Stimulated activated CD4-positive, alpha-beta T cell treated with anti-CD3 and anti-CD28 coated beads, Interleukin-4, amount 100 ng/mL, for 24 hours (primary cell): ENCODE measurements at regions not wholly inside any gene's neighbourhood (a gene's known extent, or its start where the extent isn't known, plus 50 kb on each side); places are given as distances from the start of the nearest gene placed in this dataset.
"Not testable (repeated sequence)": the region's sequence is repeated elsewhere in the genome, so short reads cannot be mapped to it uniquely, and the experiment has no call there.

Experiments used
- DNase-seq: peaks from one replicate; pipeline ENCODE4 v3.0.0-alpha.2; 2020

DNA sequence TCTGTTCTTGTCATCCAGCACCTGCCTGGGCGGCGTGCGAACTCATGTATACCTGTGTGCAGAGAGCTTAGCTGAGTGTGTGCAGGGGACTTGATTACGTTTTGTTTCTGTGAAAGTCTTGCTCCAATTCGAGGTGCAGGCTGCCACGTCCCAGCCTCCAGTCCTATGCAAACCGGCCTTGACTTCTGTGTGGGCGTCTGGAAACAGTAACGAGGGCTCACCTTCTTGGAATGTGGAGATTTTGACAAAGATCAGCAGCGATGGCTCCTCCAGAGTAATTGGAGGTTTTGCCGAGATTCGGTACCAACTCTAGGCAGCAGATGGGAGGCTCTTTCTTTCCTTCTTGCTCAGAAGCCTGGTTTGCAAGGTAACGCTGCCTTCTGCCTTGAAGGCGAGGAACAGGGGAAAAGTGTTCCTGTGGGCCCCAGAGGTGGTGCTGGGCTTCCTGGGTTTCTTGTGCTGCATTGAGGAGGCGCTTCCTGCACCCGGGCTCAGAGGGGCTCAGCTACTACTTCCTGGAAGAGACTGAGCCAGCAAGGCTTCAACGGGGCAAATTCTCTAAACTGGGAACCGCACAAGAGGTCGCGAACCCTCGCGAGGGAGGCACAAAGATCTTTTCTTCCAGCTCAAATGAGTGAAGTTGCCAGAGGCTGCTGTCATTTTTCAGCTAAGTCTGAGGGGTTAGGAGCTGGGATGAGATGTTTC is 249.0 kb downstream of the AACS start:
- DNase-seq: no peak

DNA sequence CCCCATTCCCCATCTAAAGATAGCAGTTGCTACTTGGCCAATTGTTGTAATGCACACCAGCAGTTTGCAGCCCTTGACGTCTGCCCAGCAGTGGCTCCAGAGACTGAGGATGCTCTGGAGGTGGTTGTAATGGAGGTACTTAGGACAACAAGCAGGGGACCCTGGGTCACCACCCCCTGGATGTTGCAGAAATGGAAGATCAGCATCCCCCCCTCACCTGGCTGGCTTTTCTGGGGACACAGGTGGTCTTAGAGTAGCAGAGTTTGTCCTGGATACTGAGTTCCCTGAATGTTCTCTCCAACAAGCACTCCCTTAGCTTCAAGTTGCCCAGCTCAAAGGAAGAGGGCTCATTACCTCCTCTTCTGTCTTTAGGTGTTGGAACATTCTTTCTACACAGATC is 250.5 kb downstream of the AACS start:
- no peak for DNase-seq

DNA sequence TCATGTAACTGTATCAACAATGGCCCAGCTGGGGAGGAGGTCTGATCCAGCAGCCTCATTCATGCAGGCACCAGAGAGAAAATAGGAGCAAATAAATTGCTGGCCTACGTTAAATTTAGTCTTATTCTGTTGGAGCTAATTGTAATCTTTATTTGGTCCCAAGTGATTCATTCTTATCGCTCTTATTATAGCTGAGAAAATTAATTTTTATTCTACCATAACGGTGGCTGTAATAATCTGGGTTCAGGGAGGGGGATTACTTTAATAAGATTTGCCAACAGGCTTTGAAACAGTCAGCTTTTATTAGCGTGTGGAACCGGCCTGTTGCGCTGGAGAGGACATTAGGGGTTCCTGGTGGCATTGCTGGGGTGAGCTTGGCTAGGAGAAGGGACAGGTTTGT is 254.9 kb downstream of the AACS start:
- no peak for DNase-seq

DNA sequence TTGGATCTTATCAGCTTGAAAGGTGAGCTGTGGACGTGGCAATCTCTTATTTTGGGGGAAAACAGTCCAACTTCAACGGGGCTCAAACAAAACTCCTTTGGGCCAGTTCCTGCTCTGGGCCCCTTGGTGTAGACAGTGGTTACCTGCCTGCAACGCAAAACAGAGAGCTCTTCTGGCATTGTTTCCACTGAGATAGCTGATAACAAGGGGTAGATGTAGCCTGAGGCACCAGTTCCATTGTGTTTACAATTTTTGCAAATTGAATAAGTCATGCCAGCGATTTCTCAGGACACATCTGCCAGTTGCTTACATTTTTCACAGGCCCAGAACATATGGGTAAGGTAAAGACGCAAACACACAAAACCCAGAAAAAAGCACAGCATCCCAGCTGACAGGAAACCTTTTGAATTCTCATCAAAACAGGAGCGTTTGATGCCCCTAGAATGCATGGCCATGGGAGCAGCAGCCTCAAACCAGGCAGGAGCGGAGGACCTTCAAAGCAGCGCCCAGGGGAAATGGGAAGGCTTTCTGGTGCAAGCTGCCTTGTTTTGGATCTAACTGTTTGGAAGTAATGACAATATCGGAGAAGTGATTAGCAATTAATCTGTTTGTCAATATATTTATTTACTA is 259.7 kb downstream of the AACS start:
- DNase-seq: no peak

DNA sequence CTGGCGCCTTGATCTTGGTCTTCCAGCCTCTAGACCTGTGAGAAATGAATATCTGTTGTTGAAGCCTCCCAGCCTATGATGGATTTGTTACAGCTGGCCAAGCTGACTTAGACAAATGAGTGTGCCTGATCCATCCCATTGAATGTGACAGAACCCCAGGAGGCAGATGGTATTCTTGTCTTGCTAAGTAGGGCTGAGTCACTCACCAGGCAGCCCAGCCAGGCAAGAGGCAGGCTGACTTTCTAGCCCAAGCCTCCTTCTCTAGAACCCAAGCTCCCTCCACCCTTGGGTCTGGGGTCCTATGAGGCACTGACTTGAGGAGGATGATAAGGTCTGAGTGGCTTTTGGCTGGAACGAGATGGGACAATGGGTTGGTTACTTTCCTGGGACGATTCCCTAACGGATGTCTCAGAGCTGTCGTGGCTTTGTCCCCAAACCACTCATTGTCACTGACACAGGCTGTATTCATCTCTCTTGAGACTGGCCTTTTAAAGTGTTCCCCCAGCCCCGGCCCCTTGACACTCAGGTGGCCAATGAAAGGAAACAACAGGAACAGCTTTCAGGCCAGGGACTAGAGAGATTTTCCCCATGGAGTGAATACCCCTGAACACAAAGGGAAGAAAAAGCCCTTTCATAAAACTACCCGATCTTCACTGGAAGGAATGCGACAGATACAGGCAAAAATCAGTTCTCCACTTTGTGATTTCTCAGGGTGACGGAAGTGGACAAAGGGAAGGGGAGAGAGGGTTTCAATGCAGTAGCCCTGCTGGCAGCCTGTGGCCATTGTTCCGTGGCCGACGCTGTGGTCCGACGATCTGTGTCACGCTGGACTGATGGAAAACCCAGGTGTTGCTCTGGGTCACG is 264.2 kb downstream of the AACS start:
- DNase-seq: no peak

DNA sequence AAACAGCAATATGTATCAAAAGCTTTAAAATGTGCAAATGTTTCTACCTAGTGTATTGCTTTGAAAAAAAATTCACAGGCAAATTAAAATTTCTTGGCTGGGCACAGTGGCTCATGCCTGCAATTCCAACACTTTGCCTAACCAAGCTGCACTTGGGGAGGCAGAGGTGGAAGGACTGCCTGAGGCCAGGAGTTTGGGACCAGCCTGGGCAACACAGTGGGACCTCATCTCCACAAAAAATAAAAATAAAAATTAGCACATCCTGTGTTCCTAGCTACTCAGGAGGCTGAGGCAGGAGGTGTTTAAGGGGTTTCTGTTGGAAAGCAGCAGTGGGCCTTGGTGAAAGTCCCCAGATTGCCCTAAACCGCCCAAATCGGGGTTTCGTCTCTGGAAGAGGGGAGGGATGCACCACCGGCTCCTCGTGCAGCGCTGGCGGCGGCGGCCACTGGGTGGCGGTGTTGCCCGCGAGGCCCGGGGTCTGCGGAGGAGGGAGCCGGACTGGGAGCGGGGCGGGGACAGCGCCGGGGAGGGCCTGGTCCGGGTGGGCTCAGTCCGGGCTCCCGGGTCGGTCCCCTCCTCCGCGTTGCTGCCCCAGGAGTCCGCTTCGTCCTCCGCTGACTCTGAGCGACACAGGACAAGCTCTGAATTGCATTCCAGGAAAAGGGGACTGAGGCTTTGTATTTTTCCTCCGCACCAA is 265.6 kb downstream of the AACS start:
- DNase-seq: peak; percentile 21

DNA sequence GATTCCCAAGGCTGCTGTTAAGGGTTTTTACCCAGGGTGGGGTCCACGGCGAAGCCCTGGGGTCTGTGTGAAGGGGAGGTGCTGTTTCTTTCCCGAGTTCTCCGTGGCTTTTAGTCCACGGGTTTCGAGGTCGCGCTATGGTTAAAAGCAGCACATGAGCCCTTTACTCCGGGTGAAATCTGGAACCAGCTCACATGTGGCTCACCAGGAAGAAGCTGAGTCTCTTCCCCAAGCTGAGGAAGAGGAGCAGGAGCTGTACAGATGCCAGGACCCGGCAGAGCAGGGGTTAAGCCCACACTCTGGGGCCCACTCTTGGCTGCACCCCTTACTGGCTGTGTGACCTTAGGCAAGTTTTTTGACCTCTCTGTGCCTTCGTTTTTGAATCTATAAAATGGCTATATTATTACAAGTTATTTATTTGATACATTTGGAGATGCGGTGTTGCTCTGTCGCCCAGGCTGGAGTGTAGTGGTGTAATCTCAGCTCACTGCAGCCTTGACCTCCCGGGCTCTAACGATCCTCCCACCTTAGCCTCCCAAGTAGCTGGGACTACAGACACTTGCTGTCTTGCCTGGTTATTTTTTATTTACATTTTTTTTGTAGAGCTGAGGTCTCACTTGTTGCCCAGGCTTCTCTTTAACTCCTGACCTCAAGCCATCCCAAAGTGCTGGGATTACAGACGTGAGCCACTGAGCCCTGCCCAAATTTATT is 266.3 kb downstream of the AACS start:
- DNase-seq: no peak

DNA sequence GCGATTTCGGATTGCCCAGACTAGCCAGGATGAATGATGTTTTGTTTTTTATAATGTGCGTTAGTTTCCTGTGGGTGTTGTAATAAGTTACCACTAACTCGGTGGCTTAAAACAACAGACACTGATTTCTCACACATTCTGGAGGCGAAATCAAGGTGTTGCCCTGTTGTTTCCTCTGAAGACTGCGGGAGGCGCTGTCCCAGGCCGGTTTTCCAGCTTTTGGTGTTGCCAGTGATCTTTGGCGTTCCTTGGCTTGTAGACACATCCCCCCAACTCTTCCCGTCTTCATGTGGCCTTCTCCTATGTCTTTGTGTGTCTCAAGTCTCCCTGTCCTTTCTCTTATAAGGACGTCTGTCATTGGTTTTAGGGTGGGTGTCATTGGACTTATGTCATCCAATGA is 267.7 kb downstream of the AACS start:
- no peak for DNase-seq

DNA sequence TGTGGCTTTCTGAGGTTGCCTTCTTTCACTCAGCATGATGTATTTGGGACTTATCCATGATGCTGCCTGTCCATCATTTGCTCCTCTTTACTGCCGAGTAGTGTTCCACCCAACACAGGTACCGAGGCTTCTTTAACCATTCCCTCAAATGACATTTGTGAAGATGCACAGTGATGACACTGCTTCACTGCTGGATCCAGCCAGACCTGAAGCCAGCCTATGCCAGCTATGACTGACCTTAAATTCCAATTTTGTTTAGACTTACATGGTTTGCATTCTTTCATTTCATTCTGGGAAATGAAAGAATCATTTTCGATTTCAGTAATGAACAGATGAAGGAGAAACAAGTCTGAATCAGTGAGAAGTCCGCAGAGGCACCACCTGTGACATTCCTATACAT is 271.0 kb downstream of the AACS start:
- DNase-seq: no peak

DNA sequence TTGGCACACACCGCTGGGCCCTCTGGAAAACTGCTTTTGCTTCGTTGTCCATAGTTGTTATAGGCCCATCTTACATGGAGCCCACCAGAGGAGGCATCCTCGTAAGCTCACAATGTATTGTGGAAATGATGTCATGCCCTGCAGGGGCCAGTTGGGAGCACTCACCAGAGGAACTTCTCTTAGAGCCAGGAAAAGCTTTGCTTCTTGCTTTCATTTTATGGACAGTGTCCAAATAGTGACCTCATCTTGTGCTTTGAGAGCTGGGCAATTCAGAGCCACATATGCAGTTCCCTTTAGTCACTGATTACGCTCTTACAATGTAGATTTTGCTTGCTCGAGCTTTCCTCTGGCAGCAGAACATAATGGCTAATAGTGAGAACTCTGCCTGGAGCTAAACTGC is 275.6 kb downstream of the AACS start:
- no peak for DNase-seq

DNA sequence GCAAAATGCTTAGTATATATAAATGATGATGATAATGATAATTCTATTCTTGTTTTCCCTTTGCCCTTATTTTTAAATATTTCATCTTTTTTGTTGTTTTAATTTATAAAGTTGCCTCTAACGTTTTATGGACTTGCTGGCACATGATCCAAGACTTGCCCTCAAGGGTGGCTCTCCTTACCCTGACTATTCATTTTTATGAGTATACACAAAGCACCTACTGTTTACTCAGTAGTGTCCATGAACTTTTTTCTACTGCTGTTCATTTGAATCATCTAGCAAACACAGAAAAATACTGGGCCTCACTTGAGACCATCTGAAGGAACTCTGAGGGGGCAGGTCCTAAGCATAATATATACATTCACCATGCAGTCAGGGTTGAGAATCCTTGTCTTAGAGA is 276.2 kb downstream of the AACS start:
- no peak for DNase-seq

DNA sequence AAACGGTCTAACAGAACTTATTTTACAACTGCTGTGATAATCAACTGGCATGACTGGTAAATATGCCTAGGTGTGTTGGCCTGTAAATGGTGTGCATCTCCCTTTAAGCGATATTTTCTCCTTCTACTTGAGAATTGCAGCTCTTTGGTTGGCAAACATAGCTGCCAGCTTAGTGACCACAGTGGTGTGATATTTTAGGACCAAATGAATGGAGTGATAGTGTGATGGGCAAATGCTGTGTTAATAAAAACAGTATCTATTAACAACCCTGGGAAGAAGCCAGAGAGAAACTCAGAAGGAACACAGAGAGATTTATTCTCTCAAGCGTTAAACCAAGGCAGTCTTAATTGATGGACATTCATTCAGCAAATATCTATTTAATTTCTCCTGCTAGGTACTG is 278.4 kb downstream of the AACS start:
- DNase-seq: no peak

DNA sequence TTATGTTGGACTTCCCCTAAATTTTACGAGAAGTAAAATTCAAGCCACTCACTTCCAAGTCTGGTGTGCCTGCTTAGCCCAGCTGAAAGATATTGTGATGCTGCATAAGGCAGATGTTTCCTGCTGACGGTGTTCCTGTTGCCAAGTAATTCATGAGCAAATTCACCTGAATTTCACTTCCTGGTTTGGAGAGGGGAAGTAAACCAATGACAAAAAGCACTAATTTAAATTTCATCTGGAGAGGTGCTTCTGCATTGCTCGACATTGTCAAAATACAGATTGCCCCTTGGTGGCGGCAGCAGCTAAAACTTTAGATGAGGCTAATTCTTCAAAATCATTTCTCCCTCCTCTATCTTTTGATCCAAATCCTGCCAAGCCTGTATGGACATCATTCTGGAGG is 281.1 kb downstream of the AACS start:
- DNase-seq: no peak

DNA sequence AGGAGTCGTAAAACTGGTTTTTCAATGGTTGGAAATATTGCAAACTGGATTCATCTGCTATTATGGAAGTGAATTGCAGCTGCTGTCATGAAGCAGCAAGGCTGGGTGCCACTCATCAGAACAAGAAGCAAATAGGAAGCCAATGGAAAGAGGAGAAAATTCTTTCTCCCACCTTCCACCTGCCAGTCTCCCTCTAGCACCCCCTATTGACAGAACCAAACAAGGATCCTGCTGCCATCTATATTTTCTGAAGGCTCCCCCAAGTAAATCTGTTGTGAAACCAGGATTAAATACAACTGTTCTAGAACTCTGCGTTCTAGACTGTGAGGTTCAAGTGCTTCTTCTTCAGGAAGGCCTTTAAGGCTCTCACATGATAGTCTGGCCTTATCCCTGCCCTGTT is 286.6 kb downstream of the AACS start:
- DNase-seq: no peak

DNA sequence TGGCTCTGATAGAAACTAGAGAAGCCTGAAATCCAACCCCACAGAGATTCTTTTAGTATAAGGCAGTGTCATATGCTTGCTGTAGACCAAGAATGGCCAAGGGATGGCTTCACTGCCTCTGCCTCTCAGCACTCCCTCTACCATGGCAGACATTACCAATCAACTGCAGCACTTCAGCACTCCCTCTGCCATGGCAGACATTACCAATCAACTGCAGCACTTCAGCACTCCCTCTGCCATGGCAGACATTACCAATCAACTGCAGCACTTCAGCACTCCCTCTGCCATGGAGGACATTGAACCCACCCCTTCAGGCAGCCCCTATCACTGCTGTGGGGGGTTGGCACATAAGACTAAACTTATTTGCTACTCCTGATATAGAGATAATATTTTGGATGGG is 287.8 kb downstream of the AACS start:
- not testable (repeated sequence) for DNase-seq

DNA sequence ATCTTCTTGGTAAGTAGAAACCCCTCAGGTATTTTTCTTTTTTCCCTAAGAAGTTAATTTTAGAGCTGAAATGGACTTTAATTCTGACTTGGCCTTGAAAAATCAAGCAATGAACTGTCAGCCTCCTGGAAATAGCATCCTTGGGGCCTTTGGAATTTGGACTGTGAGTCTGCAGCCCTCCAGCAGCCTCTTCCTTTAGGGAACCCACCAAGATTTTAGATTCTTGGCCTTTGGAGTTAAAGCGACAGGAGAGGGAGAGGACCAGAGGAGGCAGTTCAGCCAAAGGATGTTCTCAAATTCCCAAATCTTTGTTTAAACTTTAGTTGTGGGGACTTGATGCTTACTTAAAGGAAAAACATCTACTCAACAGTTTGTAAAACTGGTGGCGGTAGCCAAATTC is 288.6 kb downstream of the AACS start:
- no peak for DNase-seq

DNA sequence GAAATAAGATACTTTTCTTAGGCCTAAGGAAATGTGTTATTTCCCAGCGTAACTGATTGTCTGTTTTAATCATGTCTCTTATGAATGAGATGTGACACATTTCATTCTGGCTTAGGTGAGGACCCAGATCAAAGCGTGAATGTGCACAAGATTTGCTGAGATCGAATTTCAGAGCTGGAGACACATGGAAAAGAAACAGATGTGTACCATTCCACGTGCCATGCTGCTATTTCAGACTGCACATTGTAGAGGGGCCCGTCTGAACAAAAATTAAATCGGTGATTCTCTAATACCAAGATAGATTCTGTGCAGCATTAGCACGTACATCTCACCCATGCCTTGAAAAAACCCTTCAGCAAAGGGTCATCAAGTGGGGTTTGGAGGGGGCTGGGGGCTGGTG is 290.4 kb downstream of the AACS start:
- no peak for DNase-seq

DNA sequence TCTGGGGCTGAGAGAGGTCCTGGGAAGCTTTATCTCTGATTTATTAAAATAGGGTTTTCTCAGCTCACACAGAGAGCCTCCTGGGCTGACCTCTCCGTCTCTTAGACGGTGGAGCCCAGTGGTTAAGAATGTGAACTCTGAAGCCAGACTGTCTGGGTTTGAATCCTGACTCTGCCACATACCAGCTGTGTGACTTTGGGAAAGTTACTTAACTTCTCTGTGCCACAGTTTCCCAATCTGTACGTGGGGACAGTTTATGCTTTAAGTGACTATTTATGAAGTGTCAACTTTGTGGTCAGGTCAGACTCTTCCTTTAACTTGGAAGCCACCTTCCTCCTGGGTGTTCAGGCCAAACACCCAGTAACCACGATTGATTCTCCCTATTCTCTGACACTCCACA is 290.9 kb downstream of the AACS start:
- no peak for DNase-seq

DNA sequence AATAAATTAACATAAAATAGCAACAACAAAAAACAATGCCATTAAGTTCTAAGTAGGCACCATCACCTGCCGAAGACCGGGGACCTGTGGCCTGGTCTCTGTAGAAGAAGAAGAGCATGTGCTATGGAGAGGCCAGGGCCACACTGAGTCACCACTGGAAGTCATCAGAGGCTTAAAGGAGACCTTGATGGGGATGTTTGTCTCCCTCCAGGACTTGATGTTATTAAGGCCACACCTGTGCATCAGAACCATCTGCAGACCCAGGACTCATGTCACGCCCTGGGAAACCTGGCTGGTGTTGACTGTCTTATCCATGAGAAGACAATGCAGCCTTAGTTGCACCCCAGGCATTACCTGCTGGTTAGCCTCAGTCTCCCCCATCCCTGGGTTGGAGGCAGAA is 292.3 kb downstream of the AACS start:
- no peak for DNase-seq

DNA sequence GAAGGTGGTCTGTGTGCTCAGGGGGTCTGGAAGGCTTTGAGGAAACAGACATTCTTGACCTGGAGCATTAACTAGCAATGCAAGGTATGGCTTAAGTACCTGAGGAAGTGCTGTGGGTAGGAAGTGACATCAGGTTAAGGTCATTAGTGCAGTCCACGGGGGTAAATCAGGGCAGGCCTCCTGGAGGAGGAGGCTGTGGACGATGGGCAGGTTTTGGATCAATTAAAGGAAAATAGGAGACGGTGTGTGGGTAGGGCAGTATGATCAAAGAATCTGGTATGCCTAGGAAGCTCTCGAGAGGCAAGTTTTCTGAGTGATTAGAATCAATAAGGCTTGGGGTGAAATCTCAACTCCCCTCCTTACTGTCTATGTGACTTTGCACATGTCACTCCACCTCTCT is 295.3 kb downstream of the AACS start:
- no peak for DNase-seq

DNA sequence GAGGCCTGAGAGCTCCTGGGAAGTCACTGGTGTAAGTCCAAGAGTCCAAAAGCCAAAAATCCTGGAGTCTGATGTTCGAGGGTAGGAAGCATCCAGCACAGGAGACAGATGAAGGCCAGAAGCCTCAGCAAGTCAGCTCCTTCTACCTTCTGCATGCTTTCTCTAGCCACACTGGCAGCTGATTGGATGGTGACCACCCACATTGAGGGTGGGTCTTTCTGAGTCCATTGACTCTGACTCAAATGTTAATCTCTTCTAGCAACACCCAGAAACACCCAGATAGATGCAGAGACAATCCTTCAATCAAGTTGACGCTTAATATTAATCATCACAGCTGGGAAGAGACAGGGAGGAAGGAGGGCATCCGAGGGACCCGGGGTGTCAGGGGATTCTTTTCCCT is 305.8 kb downstream of the AACS start:
- DNase-seq: no peak

DNA sequence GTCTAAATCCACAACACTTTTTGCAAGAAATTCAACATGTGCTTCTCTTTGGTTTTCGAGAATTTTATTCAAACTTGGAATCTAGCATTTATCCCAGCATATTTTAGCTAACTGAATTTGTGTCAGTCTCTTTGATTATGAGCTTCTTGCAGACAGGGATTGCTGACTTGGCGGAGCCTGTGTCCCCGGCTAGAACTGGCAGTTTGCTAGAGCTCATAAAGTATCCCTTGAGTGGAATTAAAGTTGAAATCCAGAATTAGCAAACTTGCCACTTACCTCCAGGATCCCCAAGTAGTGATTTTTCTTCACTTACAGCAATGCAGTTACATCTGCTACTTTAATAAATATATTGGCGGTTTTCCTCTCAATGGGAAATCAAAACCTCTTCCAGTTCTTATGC is 306.9 kb downstream of the AACS start:
- no peak for DNase-seq

DNA sequence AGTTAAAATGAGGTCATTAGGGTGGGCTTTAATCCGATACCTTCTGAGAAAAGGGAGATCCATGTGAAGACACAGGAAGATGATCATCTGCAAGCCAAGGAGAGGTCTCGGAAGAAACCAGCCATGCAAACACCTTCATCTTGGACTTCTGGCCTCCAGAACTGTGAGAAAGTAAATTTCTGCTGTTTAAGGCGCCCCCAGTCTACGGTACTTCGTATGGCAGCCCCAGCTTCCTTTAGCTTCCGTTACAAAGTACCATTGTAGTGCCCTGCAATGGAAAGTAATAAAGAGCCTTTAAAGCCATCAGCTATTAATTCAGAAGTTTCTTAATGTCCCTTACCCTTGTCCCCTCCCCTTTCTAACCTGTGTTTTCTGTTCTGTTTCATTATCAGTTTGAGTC is 308.1 kb downstream of the AACS start:
- no peak for DNase-seq
